ENCODE measurements at regions not wholly inside any gene's neighbourhood (a gene's known extent, or its start where the extent isn't known, plus 50 kb on each side); places are given as distances from the start of the nearest gene placed in this dataset.

DNA sequence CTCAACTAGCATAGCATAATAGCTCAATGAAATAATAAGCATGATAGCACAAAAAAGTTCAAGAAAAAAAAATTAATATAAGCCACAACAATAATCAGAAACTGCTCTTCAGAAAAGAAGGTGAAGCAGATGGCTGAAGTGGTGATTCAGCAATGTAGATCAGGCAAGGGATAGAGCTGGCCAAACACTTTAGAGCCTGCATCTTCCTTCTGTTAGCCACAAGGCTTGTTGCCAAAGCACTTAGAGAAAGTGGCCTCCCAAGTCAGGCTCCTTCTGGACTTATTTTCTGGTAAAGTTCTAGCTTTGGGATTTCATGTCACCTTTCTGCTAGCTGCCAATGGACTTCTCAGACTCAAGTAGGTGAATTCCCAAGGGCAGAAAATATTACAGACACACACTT is 60.3 kb upstream of the C1orf87 start:
- Histone ChIP-seq H3K4me3 (ENCODE audit: low read depth, low read length) (no peak overlapping the region), H3K9me3 (ENCODE audit: control insufficient read depth, insufficient read depth, low read length) (no peaks in the 10 kb centered on the region), H3K27me3 (ENCODE audit: control insufficient read depth, insufficient read depth, low read length) (no peaks in the 10 kb centered on the region), H3K27ac (ENCODE audit: low read depth, low read length) (no peak overlapping the region)
- TF ChIP-seq, protein P1, sequence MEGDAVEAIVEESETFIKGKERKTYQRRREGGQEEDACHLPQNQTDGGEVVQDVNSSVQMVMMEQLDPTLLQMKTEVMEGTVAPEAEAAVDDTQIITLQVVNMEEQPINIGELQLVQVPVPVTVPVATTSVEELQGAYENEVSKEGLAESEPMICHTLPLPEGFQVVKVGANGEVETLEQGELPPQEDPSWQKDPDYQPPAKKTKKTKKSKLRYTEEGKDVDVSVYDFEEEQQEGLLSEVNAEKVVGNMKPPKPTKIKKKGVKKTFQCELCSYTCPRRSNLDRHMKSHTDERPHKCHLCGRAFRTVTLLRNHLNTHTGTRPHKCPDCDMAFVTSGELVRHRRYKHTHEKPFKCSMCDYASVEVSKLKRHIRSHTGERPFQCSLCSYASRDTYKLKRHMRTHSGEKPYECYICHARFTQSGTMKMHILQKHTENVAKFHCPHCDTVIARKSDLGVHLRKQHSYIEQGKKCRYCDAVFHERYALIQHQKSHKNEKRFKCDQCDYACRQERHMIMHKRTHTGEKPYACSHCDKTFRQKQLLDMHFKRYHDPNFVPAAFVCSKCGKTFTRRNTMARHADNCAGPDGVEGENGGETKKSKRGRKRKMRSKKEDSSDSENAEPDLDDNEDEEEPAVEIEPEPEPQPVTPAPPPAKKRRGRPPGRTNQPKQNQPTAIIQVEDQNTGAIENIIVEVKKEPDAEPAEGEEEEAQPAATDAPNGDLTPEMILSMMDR (IDR thresholded peaks at IDR 0.05; ENCODE audit: low read depth, low read length) = no peak
- ChIA-PET POLR2A (no interaction called here), CTCF (interaction anchor here (0.6 to 1.1 kb wide), 2 partner anchors 17 to 158 kb away, joined by 3 read pairs; no protein-coding TSS in a partner anchor)
- peak; percentile 8 for DNase-seq (ENCODE audit: low read depth, low spot score)

DNA sequence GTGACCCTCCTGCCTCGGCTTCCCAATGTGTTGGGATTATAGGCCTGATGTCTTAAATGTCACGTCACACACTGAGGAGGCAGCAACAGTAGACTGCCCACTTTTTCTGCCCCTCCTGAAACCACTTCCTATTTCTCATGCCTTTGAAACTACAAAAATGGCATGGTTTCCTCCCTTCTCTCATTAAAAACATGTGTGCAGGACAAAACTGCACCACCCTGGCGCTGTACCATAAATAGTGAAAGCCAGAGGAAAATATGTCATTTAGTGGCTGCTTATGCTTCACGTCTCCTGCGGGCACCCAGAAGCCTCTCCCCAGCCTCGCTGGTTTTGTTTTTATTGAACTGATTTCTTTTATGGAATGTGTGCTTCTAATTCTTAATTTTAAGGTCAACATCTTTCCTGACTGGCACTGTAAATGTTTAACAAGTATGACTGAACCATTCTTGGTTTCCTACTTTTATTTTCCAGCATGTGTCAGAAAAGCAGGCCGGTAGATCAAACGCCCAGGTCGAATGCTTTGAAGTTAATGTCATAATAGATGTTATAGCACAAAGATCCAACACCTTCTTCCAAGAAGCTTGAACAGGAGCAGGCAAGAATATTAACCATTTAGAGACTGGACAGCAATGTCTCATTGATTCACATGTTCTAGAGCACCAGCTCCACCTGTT is 59.6 kb upstream of the C1orf87 start:
- H3K9me3 ChIP-seq (ENCODE audit: control insufficient read depth, insufficient read depth, low read length) = no peaks in the 10 kb centered on the region
- ChIA-PET POLR2A (no interaction called here), CTCF (interaction anchor here (0.6 to 1.1 kb wide), 2 partner anchors 18 to 157 kb away, joined by 3 read pairs; no protein-coding TSS in a partner anchor)
- TF ChIP-seq, protein P1 (IDR thresholded peaks at IDR 0.05; ENCODE audit: low read depth, low read length) = no peak
- H3K4me3 ChIP-seq (ENCODE audit: low read depth, low read length) = no peak overlapping the region
- H3K27me3 ChIP-seq (ENCODE audit: control insufficient read depth, insufficient read depth, low read length) = no peaks in the 10 kb centered on the region
- DNase-seq (ENCODE audit: low read depth, low spot score) = peak; percentile 13
- no peak overlapping the region for H3K27ac ChIP-seq (ENCODE audit: low read depth, low read length)

- TF ChIP-seq, protein P1 (IDR thresholded peaks at IDR 0.05; ENCODE audit: low read depth, low read length) = no peak
- DNase-seq (ENCODE audit: low read depth, low spot score) = no peak
- ChIA-PET CTCF (no interaction called here), POLR2A (no interaction called here)
- Histone ChIP-seq H3K9me3 (ENCODE audit: control insufficient read depth, insufficient read depth, low read length) (no peaks in the 10 kb centered on the region), H3K4me3 (ENCODE audit: low read depth, low read length) (no peak overlapping the region), H3K27ac (ENCODE audit: low read depth, low read length) (no peak overlapping the region), H3K27me3 (ENCODE audit: control insufficient read depth, insufficient read depth, low read length) (no peaks in the 10 kb centered on the region)
Measured at GRCh38 chr1:60132108-60132507, 58.5 kb upstream of the C1orf87 start.

GRCh38 chr1:60130703-60131102 is 57.1 kb upstream of the C1orf87 start:
- H3K27me3 ChIP-seq (ENCODE audit: control insufficient read depth, insufficient read depth, low read length) = no peaks in the 10 kb centered on the region
- no peak for DNase-seq (ENCODE audit: low read depth, low spot score)
- H3K9me3 ChIP-seq (ENCODE audit: control insufficient read depth, insufficient read depth, low read length) = no peaks in the 10 kb centered on the region
- TF ChIP-seq, protein P1 (IDR thresholded peaks at IDR 0.05; ENCODE audit: low read depth, low read length) = no peak
- no peak overlapping the region for H3K27ac ChIP-seq (ENCODE audit: low read depth, low read length)
- ChIA-PET POLR2A (no interaction called here), CTCF (no interaction called here)
- H3K4me3 ChIP-seq (ENCODE audit: low read depth, low read length) = no peak overlapping the region

GRCh38 chr1:60129911-60130310 is 56.3 kb upstream of the C1orf87 start:
- Histone ChIP-seq H3K9me3 (ENCODE audit: control insufficient read depth, insufficient read depth, low read length) (no peaks in the 10 kb centered on the region), H3K4me3 (ENCODE audit: low read depth, low read length) (no peak overlapping the region), H3K27ac (ENCODE audit: low read depth, low read length) (no peak overlapping the region), H3K27me3 (ENCODE audit: control insufficient read depth, insufficient read depth, low read length) (no peaks in the 10 kb centered on the region)
- DNase-seq (ENCODE audit: low read depth, low spot score) = no peak
- CTCF ChIA-PET = no interaction called here
- POLR2A ChIA-PET = no interaction called here
- TF ChIP-seq, protein P1 (IDR thresholded peaks at IDR 0.05; ENCODE audit: low read depth, low read length) = no peak
